Loucy (cell line): ENCODE measurements at regions not wholly inside any gene's neighbourhood (a gene's known extent, or its start where the extent isn't known, plus 50 kb on each side); places are given as distances from the start of the nearest gene placed in this dataset.

Source experiments
- H2AFZ ChIP-seq: fragments of 200-600 bp; sonication (generic); 2 replicates; pipeline ENCODE4 v1.6.0; 2016; ENCODE audit warnings: antibody characterized with exemption, mild to moderate bottlenecking, low read length, moderate library complexity
- H3F3A ChIP-seq: fragments of 200-600 bp; 2 replicates; pipeline ENCODE4 v1.6.0; 2016; ENCODE audit warnings: antibody characterized with exemption, low read depth, mild to moderate bottlenecking
- H3K27me3 ChIP-seq: fragments of 200-600 bp; sonication (generic); 2 replicates; pipeline ENCODE4 v1.6.1; 2014; ENCODE audit warnings: low read length, mild to moderate bottlenecking; ENCODE audit not compliant: insufficient read depth, poor library complexity, severe bottlenecking
- H3K36me3 ChIP-seq: fragments of 200-600 bp; sonication (generic); 2 replicates; pipeline ENCODE4 v1.6.1; 2016; ENCODE audit warnings: low read length; ENCODE audit not compliant: insufficient read depth
- H3K4me1 ChIP-seq: fragments of 200-600 bp; sonication (generic); 2 replicates; pipeline ENCODE4 v1.5.1; 2014; ENCODE audit warnings: low read length, mild to moderate bottlenecking; ENCODE audit not compliant: insufficient read depth, poor library complexity, severe bottlenecking
- H3K4me2 ChIP-seq: fragments of 200-600 bp; sonication (generic); 2 replicates; pipeline ENCODE4 v1.6.0; 2014; ENCODE audit warnings: antibody characterized with exemption, low read length, low read depth, mild to moderate bottlenecking; ENCODE audit not compliant: poor library complexity, severe bottlenecking
- H3K4me3 ChIP-seq: fragments of 200-600 bp; sonication (generic); 2 replicates; pipeline ENCODE4 v1.5.1; 2014; ENCODE audit warnings: low read length, mild to moderate bottlenecking, mixed read lengths; ENCODE audit not compliant: poor library complexity, severe bottlenecking
- H3K79me2 ChIP-seq: fragments of 200-600 bp; sonication (generic); 2 replicates; pipeline ENCODE4 v1.6.1; 2014; ENCODE audit warnings: low read length; ENCODE audit not compliant: insufficient read depth
- H3K9ac ChIP-seq: fragments of 200-600 bp; sonication (generic); 2 replicates; pipeline ENCODE4 v1.6.0; 2014; ENCODE audit warnings: mild to moderate bottlenecking, low read depth, low read length, moderate library complexity; ENCODE audit not compliant: poor library complexity, severe bottlenecking
- H3K9me2 ChIP-seq: fragments of 200-600 bp; sonication (generic); replicated peaks from 2 replicates; pipeline ENCODE4 v1.6.1; 2016; ENCODE audit warnings: low read depth, low read length, mixed read lengths
- H3K9me3 ChIP-seq: fragments of 200-600 bp; sonication (generic); 2 replicates; pipeline ENCODE4 v1.6.1; 2014; ENCODE audit warnings: mild to moderate bottlenecking, antibody characterized with exemption, low read length, low read depth; ENCODE audit not compliant: insufficient read depth
- H4K20me1 ChIP-seq: fragments of 200-600 bp; sonication (generic); 2 replicates; pipeline ENCODE4 v1.6.0; 2014; ENCODE audit warnings: antibody characterized with exemption, low read length, mild to moderate bottlenecking; ENCODE audit not compliant: insufficient read depth, poor library complexity, severe bottlenecking
- EZH2phosphoT487 ChIP-seq: fragments of 200-600 bp; IDR thresholded peaks from 2 replicates; pipeline ENCODE4 v1.6.1; 2018; ENCODE audit warnings: antibody characterized with exemption, mild to moderate bottlenecking, moderate library complexity, borderline replicate concordance
- TF ChIP-seq, protein P1 (sequence below): fragments of 200-600 bp; sonication (generic); conservative IDR thresholded peaks from 2 replicates; pipeline ENCODE4 v1.5.1; 2014; ENCODE audit warnings: mild to moderate bottlenecking, antibody characterized with exemption, low read length

DNA sequence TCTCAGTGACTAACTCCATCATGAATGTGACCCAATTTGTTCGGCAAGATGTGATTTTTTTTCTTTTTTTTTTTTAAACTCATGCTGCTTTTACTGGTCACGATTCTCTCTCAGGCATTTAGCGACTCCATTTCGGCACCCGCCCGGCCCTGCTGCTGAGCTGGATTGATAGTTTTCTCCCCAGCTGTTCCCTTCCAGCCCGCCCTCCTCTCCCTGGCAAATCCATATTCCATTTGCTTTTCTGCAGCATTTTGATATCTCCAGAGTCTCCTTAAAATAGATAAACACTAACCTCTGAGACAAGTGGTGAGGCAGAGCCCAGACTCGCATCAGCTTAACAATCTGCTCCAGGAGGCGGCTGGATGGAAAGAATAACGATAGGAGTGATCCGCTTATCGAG, 55.5 kb upstream of the KATNAL1 start:
- H3K4me2 ChIP-seq, result peak overlapping the region; percentile 32

DNA sequence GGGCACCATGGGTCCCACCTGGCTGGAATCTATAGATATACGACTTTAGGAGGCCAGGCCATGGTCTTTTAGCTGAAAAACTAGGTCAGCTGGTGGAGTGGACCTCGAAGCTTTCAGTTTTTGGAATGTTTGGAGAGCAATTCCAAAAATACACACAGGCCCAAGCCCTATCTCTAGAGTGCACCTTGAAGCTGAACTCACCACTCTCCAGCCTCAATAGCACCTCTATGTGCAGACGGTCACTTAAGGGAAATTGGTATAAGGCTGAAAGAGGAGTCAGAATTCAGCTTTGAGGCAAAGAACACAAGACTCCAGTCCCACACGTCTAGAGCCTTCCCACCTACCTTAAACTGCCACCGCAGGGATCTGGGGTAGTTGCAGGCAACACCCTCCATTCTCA, 56.4 kb upstream of the KATNAL1 start:
- peaks cover 39% of the 10 kb centered on the region for H4K20me1 ChIP-seq
- H3K27me3 ChIP-seq, result no peaks in the 10 kb centered on the region
- H3K36me3 ChIP-seq, result peaks cover 86% of the 10 kb centered on the region
- peaks cover 85% of the 10 kb centered on the region for H3K79me2 ChIP-seq
- no peak overlapping the region for H2AFZ ChIP-seq
- no peaks in the 10 kb centered on the region for H3K9me2 ChIP-seq
- peaks cover 54% of the 10 kb centered on the region for H3K4me1 ChIP-seq
- H3K9ac ChIP-seq, result peak overlapping the region; percentile 3
- no peak overlapping the region for H3K4me3 ChIP-seq
- peak overlapping the region; percentile 19 for H3K4me2 ChIP-seq
- TF ChIP-seq, protein P1, sequence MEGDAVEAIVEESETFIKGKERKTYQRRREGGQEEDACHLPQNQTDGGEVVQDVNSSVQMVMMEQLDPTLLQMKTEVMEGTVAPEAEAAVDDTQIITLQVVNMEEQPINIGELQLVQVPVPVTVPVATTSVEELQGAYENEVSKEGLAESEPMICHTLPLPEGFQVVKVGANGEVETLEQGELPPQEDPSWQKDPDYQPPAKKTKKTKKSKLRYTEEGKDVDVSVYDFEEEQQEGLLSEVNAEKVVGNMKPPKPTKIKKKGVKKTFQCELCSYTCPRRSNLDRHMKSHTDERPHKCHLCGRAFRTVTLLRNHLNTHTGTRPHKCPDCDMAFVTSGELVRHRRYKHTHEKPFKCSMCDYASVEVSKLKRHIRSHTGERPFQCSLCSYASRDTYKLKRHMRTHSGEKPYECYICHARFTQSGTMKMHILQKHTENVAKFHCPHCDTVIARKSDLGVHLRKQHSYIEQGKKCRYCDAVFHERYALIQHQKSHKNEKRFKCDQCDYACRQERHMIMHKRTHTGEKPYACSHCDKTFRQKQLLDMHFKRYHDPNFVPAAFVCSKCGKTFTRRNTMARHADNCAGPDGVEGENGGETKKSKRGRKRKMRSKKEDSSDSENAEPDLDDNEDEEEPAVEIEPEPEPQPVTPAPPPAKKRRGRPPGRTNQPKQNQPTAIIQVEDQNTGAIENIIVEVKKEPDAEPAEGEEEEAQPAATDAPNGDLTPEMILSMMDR, result no peak
- TF ChIP-seq EZH2phosphoT487, result no peak
- H3K9me3 ChIP-seq, result no peaks in the 10 kb centered on the region
- no peaks in the 10 kb centered on the region for H3F3A ChIP-seq

More for the DNA sequence above, 55.5 kb upstream of the KATNAL1 start:
- Histone ChIP-seq H3K9me2 (no peaks in the 10 kb centered on the region), H4K20me1 (peaks cover 34% of the 10 kb centered on the region), H3K79me2 (peaks cover 76% of the 10 kb centered on the region; the same call in 1 of the 2 replicates), H3K4me1 (peaks cover 49% of the 10 kb centered on the region), H3K36me3 (peaks cover 83% of the 10 kb centered on the region), H2AFZ (no peak overlapping the region), H3K27me3 (no peaks in the 10 kb centered on the region), H3K9ac (peak overlapping the region; percentile 3), H3K4me3 (no peak overlapping the region), H3F3A (no peaks in the 10 kb centered on the region), H3K9me3 (no peaks in the 10 kb centered on the region)
- TF ChIP-seq, protein P1, result no peak
- TF ChIP-seq EZH2phosphoT487, result no peak

DNA sequence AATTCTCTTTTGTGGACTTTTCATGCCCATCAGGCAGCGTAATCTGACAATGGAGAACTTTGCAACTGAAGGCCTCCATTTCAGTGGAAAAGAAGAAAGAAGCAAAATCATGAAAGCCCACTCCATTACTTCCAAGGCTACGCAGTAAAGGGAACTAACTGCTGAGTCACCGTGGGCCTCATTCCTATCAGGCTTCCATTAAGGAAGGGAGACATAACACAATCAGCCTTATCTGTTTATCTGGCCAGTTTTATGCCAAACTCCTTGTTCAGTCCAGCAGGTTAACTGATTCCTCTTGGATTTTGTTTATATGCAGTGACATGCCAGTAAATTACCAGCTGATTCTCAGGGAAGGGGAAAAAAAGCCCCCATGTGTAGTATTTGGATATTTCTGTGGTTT, 56.8 kb upstream of the KATNAL1 start:
- no peaks in the 10 kb centered on the region for H3K27me3 ChIP-seq
- peaks cover 89% of the 10 kb centered on the region for H3K79me2 ChIP-seq
- no peaks in the 10 kb centered on the region for H3K9me2 ChIP-seq
- peak overlapping the region; percentile 19 for H3K4me2 ChIP-seq
- peaks cover 58% of the 10 kb centered on the region for H3K4me1 ChIP-seq
- TF ChIP-seq, protein P1, result no peak
- TF ChIP-seq EZH2phosphoT487, result no peak
- no peaks in the 10 kb centered on the region for H3K9me3 ChIP-seq
- H2AFZ ChIP-seq, result no peak overlapping the region
- peaks cover 43% of the 10 kb centered on the region for H4K20me1 ChIP-seq
- H3F3A ChIP-seq, result no peaks in the 10 kb centered on the region
- H3K36me3 ChIP-seq, result peaks cover 89% of the 10 kb centered on the region
- H3K4me3 ChIP-seq, result no peak overlapping the region
- no peak overlapping the region for H3K9ac ChIP-seq
